ENCODE measurements at regions not wholly inside any gene's neighbourhood (a gene's known extent, or its start where the extent isn't known, plus 50 kb on each side); places are given as distances from the start of the nearest gene placed in this dataset.

- Histone ChIP-seq H3K27me3 (ENCODE audit: insufficient read depth, poor library complexity, severe bottlenecking) (no peaks in the 10 kb centered on the region), H3K27ac (replicated peaks) (no peak overlapping the region), H3K4me3 (replicated peaks; ENCODE audit: insufficient read depth, low read length) (no peak overlapping the region)
- no peak for TF ChIP-seq GABPA (IDR thresholded peaks at IDR 0.05; ENCODE audit: low read depth)
- no peak for TF ChIP-seq REST (IDR thresholded peaks at IDR 0.05; ENCODE audit: insufficient replicate concordance, low read depth)
- TF ChIP-seq CTCF (IDR thresholded peaks at IDR 0.05; ENCODE audit: insufficient read depth, low read length): no peak
- no peak for DNase-seq (ENCODE audit: low read depth in 1 of 2, low spot score in 1 of 2)
Measured at GRCh38 chr6:113588646-113589045, 268.5 kb upstream of the MARCKS start.

- H3K27me3 ChIP-seq (ENCODE audit: insufficient read depth, poor library complexity, severe bottlenecking): no peaks in the 10 kb centered on the region
- TF ChIP-seq POLR2AphosphoS5 (IDR thresholded peaks at IDR 0.05; ENCODE audit: low read depth): no peak
- peak; percentile 23; the same call in 1 of the 2 replicates for TF ChIP-seq SPI1 (IDR thresholded peaks at IDR 0.05; ENCODE audit: borderline replicate concordance, low read depth)
- no peak overlapping the region for H3K27ac ChIP-seq (replicated peaks)
- DNase-seq (ENCODE audit: low read depth in 1 of 2, low spot score in 1 of 2): no peak
- H3K4me3 ChIP-seq (replicated peaks; ENCODE audit: insufficient read depth, low read length): no peak overlapping the region
Measured at GRCh38 chr6:113591896-113592827, 265.0 kb upstream of the MARCKS start.

GRCh38 chr6:113594726-113595125 is 262.4 kb upstream of the MARCKS start:
- DNase-seq (ENCODE audit: low read depth in 1 of 2, low spot score in 1 of 2): no peak
- H3K4me3 ChIP-seq (replicated peaks; ENCODE audit: insufficient read depth, low read length): no peak overlapping the region
- TF ChIP-seq REST (IDR thresholded peaks at IDR 0.05; ENCODE audit: insufficient replicate concordance, low read depth): no peak
- no peak for TF ChIP-seq CTCF (IDR thresholded peaks at IDR 0.05; ENCODE audit: insufficient read depth, low read length)
- no peak for TF ChIP-seq POLR2AphosphoS5 (IDR thresholded peaks at IDR 0.05; ENCODE audit: low read depth)
- no peak for TF ChIP-seq SPI1 (IDR thresholded peaks at IDR 0.05; ENCODE audit: borderline replicate concordance, low read depth)
- TF ChIP-seq GABPA (IDR thresholded peaks at IDR 0.05; ENCODE audit: low read depth): no peak

GRCh38 chr6:113595911-113596376 is 261.2 kb upstream of the MARCKS start:
- DNase-seq (ENCODE audit: low read depth in 1 of 2, low spot score in 1 of 2): no peak
- no peak for TF ChIP-seq REST (IDR thresholded peaks at IDR 0.05; ENCODE audit: insufficient replicate concordance, low read depth)
- TF ChIP-seq SPI1 (IDR thresholded peaks at IDR 0.05; ENCODE audit: borderline replicate concordance, low read depth): no peak
- no peak for TF ChIP-seq CTCF (IDR thresholded peaks at IDR 0.05; ENCODE audit: insufficient read depth, low read length)
- no peak for TF ChIP-seq POLR2AphosphoS5 (IDR thresholded peaks at IDR 0.05; ENCODE audit: low read depth)
- TF ChIP-seq GABPA (IDR thresholded peaks at IDR 0.05; ENCODE audit: low read depth): no peak
- Histone ChIP-seq H3K27me3 (ENCODE audit: insufficient read depth, poor library complexity, severe bottlenecking) (no peaks in the 10 kb centered on the region), H3K4me3 (replicated peaks; ENCODE audit: insufficient read depth, low read length) (no peak overlapping the region), H3K27ac (replicated peaks) (no peak overlapping the region)

More at GRCh38 chr6:113594726-113595125, 262.4 kb upstream of the MARCKS start:
- no peak overlapping the region for H3K27ac ChIP-seq (replicated peaks)
- H3K27me3 ChIP-seq (ENCODE audit: insufficient read depth, poor library complexity, severe bottlenecking): no peaks in the 10 kb centered on the region
